IPS DF 6.9 (cell line): ENCODE measurements at regions not wholly inside any gene's neighbourhood (a gene's known extent, or its start where the extent isn't known, plus 50 kb on each side); places are given as distances from the start of the nearest gene placed in this dataset.

Experiments used
- DNase-seq: peaks from one replicate; pipeline ENCODE4 v3.0.0-alpha.2; 2013; ENCODE audit warnings: low read depth, low spot score
- H3K27ac ChIP-seq: one replicate; pipeline ENCODE4 v1.5.1; 2013; ENCODE audit warnings: low read length, control low read depth
- H3K27me3 ChIP-seq: 2 replicates; pipeline ENCODE4 v1.6.1; 2013; ENCODE audit warnings: mild to moderate bottlenecking, low read length; ENCODE audit not compliant: control insufficient read depth, insufficient read depth
- H3K36me3 ChIP-seq: 2 replicates; pipeline ENCODE4 v1.6.1; 2013; ENCODE audit warnings: low read length; ENCODE audit not compliant: control insufficient read depth, insufficient read depth
- H3K4me1 ChIP-seq: 2 replicates; pipeline ENCODE4 v1.6.1; 2013; ENCODE audit warnings: low read length; ENCODE audit not compliant: control insufficient read depth, insufficient read depth
- H3K4me3 ChIP-seq: 2 replicates; pipeline ENCODE4 v1.5.1; 2013; ENCODE audit warnings: mild to moderate bottlenecking, low read length
- H3K9me3 ChIP-seq: 2 replicates; pipeline ENCODE4 v1.6.1; 2013; ENCODE audit warnings: low read length, inconsistent platforms; ENCODE audit not compliant: control insufficient read depth, insufficient read depth
- WGBS: extraction: QIAGEN DNeasy Blood & Tissue Kit; methylation state at CpG from one replicate; pipeline ENCODE4 v1.1.7; 2013; ENCODE audit warnings: mixed read lengths, missing lambda C conversion rate; ENCODE audit not compliant: insufficient read length, insufficient coverage; 5-methylcytosine and 5-hydroxymethylcytosine counted together

DNA sequence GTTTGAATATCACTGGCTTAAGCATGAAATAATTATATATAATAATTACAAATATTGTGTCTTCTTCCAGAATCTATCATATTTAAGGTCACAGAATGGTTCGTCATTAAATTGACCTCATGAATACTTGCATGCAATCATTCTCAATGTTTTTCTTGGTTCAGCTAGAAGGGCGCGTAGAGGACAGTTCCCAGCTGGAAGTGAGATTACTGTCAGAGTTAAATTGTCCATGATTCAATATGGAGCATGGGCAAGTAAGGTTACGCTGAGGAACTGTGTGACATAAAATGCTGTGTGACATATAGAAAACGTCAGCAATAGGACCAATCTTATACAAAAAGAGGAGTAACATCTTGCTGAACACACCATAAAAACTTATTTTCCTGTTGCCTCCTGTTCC is 2423.5 kb upstream of the RAG2 start:
- no peaks in the 10 kb centered on the region for H3K4me1 ChIP-seq
- no peaks in the 10 kb centered on the region for H3K36me3 ChIP-seq
- no peaks in the 10 kb centered on the region for H3K9me3 ChIP-seq
- no peak overlapping the region for H3K4me3 ChIP-seq
- no peak for DNase-seq
- no peak overlapping the region for H3K27ac ChIP-seq
- no peaks in the 10 kb centered on the region for H3K27me3 ChIP-seq
- whole genome bisulfite sequencing: no CpG with 5 or more reads among the region's 5 CpGs

DNA sequence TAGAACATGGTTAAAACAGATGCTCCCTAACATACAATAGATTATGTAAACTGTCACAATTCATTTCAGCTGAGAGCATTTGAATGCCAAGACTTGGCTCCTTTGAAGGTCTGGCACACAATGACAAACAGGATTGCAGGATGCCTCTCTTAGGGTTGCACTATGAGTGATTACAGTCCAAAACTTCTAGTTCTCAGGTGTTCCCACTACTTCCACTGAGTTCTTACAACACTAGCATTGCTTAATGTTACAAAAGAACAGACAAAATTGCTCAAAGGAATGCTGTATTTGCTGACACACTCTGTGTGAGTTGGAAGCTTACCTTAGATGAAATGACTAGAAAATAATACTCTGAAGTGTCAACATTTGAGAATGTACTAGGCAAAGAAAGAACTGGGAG is 2413.8 kb upstream of the RAG2 start:
- no peak for DNase-seq
- H3K4me1 ChIP-seq: no peaks in the 10 kb centered on the region

GRCh38 chr11:38990841-38991240 is 2392.8 kb upstream of the RAG2 start:
- H3K27me3 ChIP-seq: no peaks in the 10 kb centered on the region
- WGBS: no CpG with 5 or more reads among the region's 2 CpGs
- H3K4me1 ChIP-seq: no peaks in the 10 kb centered on the region
- no peak overlapping the region for H3K4me3 ChIP-seq
- no peaks in the 10 kb centered on the region for H3K36me3 ChIP-seq
- no peaks in the 10 kb centered on the region for H3K9me3 ChIP-seq
- H3K27ac ChIP-seq: no peak overlapping the region
- no peak for DNase-seq

More for the DNA sequence above, 2413.8 kb upstream of the RAG2 start:
- Histone ChIP-seq H3K27me3 (no peaks in the 10 kb centered on the region), H3K27ac (no peak overlapping the region), H3K4me3 (no peak overlapping the region), H3K9me3 (no peaks in the 10 kb centered on the region), H3K36me3 (no peaks in the 10 kb centered on the region)

DNA sequence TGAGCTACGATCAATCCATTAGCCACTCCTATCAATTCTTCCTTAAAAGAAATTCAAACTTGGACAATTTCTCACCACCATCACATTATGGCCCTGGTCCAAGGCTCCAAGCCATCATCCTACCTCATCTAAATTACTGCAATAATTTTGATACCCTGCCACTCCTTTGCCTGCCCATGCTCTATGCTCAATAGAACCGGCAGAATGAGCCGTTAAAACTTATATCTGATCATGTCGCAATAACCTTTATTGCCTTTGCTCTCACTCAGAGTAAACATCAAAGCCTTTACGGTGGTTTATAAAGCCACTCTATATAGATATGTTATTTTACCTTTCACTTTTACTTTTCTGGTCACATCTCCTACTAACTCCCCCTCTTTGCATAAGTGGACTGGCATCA is 2392.1 kb upstream of the RAG2 start:
- WGBS: no CpG with 5 or more reads among the region's 5 CpGs
- no peak overlapping the region for H3K4me3 ChIP-seq
- no peak overlapping the region for H3K27ac ChIP-seq
- H3K9me3 ChIP-seq: no peaks in the 10 kb centered on the region
- no peak for DNase-seq
- no peaks in the 10 kb centered on the region for H3K4me1 ChIP-seq
- no peaks in the 10 kb centered on the region for H3K36me3 ChIP-seq
- H3K27me3 ChIP-seq: no peaks in the 10 kb centered on the region

DNA sequence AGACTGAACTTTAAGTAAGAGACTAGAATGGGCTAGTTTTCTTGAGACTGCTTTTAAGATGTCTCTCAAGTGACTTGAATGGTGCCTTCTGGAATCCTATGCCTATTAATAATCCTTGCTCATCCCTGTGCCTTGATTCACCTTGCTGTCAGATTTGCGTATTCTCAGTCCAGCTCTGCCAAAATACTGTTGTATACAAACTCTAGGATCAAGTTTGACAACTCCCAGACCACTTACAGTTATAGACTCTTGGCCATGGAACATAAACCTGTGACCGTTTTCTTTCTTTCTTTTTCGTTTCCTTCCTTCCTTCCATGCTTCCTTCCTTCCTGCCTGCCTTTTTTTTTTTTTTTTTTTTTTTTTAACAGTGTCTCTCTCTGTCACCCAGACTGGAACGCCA is 2390.9 kb upstream of the RAG2 start:
- no peak for DNase-seq
- Histone ChIP-seq H3K27ac (no peak overlapping the region), H3K27me3 (no peaks in the 10 kb centered on the region), H3K4me3 (no peak overlapping the region), H3K9me3 (no peaks in the 10 kb centered on the region), H3K4me1 (no peaks in the 10 kb centered on the region), H3K36me3 (no peaks in the 10 kb centered on the region)
- WGBS: no CpG with 5 or more reads among the region's 4 CpGs

- no peaks in the 10 kb centered on the region for H3K36me3 ChIP-seq
These were observed 2374.2 kb upstream of the RAG2 start for GRCh38 chr11:38972220-38972619.

DNA sequence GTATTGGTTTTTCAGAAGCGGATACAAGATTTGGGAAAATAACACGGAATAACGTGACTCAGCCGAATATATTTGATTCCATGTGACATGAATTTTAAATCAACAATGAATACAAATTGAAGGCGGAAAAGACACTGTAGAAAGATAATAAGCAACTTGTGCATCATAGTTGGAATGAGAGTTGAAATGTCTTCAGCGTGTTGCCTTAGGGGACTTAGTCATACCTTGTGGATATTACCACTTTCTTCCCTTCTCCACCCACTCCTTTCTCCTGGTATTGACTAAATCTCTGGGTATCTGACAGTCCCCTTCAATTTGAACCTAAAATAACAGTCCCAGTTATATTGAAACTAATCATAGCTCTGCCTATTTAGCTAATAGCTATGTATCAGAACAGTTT is 2373.1 kb upstream of the RAG2 start:
- no peak for DNase-seq
- H3K36me3 ChIP-seq: no peaks in the 10 kb centered on the region
- no peak overlapping the region for H3K4me3 ChIP-seq
- WGBS: no CpG with 5 or more reads among the region's 6 CpGs
- no peaks in the 10 kb centered on the region for H3K9me3 ChIP-seq
- H3K4me1 ChIP-seq: no peaks in the 10 kb centered on the region
- no peak overlapping the region for H3K27ac ChIP-seq
- H3K27me3 ChIP-seq: no peaks in the 10 kb centered on the region

More at GRCh38 chr11:38972220-38972619, 2374.2 kb upstream of the RAG2 start:
- Histone ChIP-seq H3K4me1 (no peaks in the 10 kb centered on the region), H3K4me3 (no peak overlapping the region), H3K27me3 (no peaks in the 10 kb centered on the region), H3K27ac (no peak overlapping the region), H3K9me3 (no peaks in the 10 kb centered on the region)
- no CpG with 5 or more reads among the region's 1 CpG for WGBS
- DNase-seq: no peak

GRCh38 chr11:38968951-38969350 is 2370.9 kb upstream of the RAG2 start:
- H3K9me3 ChIP-seq: no peaks in the 10 kb centered on the region
- no peaks in the 10 kb centered on the region for H3K36me3 ChIP-seq
- no peaks in the 10 kb centered on the region for H3K4me1 ChIP-seq
- no peaks in the 10 kb centered on the region for H3K27me3 ChIP-seq
- no peak for DNase-seq
- no CpG with 5 or more reads among the region's 1 CpG for WGBS
- no peak overlapping the region for H3K4me3 ChIP-seq
- no peak overlapping the region for H3K27ac ChIP-seq

GRCh38 chr11:38952698-38953097 is 2354.7 kb upstream of the RAG2 start:
- Histone ChIP-seq H3K27ac (no peak overlapping the region), H3K4me3 (no peak overlapping the region), H3K4me1 (no peaks in the 10 kb centered on the region), H3K27me3 (no peaks in the 10 kb centered on the region), H3K9me3 (no peaks in the 10 kb centered on the region), H3K36me3 (no peaks in the 10 kb centered on the region)
- DNase-seq: no peak
- no CpG with 5 or more reads among the region's 4 CpGs for WGBS

- Histone ChIP-seq H3K36me3 (no peaks in the 10 kb centered on the region), H3K4me3 (no peak overlapping the region), H3K27me3 (no peaks in the 10 kb centered on the region), H3K27ac (no peak overlapping the region), H3K4me1 (no peaks in the 10 kb centered on the region), H3K9me3 (no peaks in the 10 kb centered on the region)
- no CpG with 5 or more reads among the region's 1 CpG for WGBS
- DNase-seq: no peak
These were observed 2352.8 kb upstream of the RAG2 start for GRCh38 chr11:38950867-38951266.

- H3K27me3 ChIP-seq: no peaks in the 10 kb centered on the region
- no peak for DNase-seq
- H3K9me3 ChIP-seq: no peaks in the 10 kb centered on the region
- no peaks in the 10 kb centered on the region for H3K4me1 ChIP-seq
- no peaks in the 10 kb centered on the region for H3K36me3 ChIP-seq
- no peak overlapping the region for H3K27ac ChIP-seq
- WGBS: no CpG with 5 or more reads among the region's 1 CpG
- no peak overlapping the region for H3K4me3 ChIP-seq
These were observed 2350.4 kb upstream of the RAG2 start for GRCh38 chr11:38948392-38948791.
